SK-N-SH treated with all-trans-retinoic acid at 6 μM for 48 hours (cell line): ENCODE measurements at regions not wholly inside any gene's neighbourhood (a gene's known extent, or its start where the extent isn't known, plus 50 kb on each side); places are given as distances from the start of the nearest gene placed in this dataset.

Experiments used
- ARNTL ChIP-seq: fragments of 450-650 bp; formaldehyde crosslinking; IDR thresholded peaks from 2 replicates; pipeline ENCODE4 v1.5.0; 2020; ENCODE audit warnings: low read depth, mild to moderate bottlenecking, moderate library complexity, borderline replicate concordance
- CSRNP3 ChIP-seq: fragments of 250-450 bp; sonication (Bioruptor Pico); IDR thresholded peaks from 2 replicates; pipeline ENCODE4 v1.5.1; 2021; ENCODE audit warnings: mild to moderate bottlenecking, moderate library complexity
- OSR1 ChIP-seq: fragments of 250-450 bp; sonication (Bioruptor Pico); IDR thresholded peaks from 2 replicates; pipeline ENCODE4 v1.8.0; 2022; ENCODE audit warnings: moderate library complexity, mild to moderate bottlenecking, inconsistent platforms
- PATZ1 ChIP-seq: fragments of 250-450 bp; sonication (Bioruptor Pico); IDR thresholded peaks from 2 replicates; pipeline ENCODE4 v1.8.0; 2020; ENCODE audit warnings: mild to moderate bottlenecking, moderate library complexity, borderline replicate concordance
- TSHZ2 ChIP-seq: fragments of 250-450 bp; sonication (Bioruptor Pico); IDR thresholded peaks from 2 replicates; pipeline ENCODE4 v1.5.0; 2020; ENCODE audit warnings: mild to moderate bottlenecking, moderate library complexity

GRCh38 chr13:83352391-83352790 lies 529.9 kb downstream of the SLITRK1 start:
- TF ChIP-seq TSHZ2 (CRISPR knock-in tag) = no peak
- no peak for TF ChIP-seq OSR1 (CRISPR knock-in tag)
- no peak for TF ChIP-seq CSRNP3 (CRISPR knock-in tag)
- TF ChIP-seq ARNTL (CRISPR knock-in tag) = no peak
- TF ChIP-seq PATZ1 (CRISPR knock-in tag) = no peak
